Endothelial cell of umbilical vein (primary cell): ENCODE measurements at regions not wholly inside any gene's neighbourhood (a gene's known extent, or its start where the extent isn't known, plus 50 kb on each side); places are given as distances from the start of the nearest gene placed in this dataset.

ENCODE experiments used
- CTCF ChIP-seq, 2 donors: IDR thresholded peaks; 1 replicate in 1 of 2; 2 replicates in 1 of 2; pipeline ENCODE4 v1.5.1; 2011; ENCODE audit warnings: low read length in 2 of 2, mild to moderate bottlenecking in 2 of 2, moderate library complexity in 2 of 2, control low read depth in 1 of 2, inconsistent platforms in 1 of 2, low read depth in 1 of 2; ENCODE audit not compliant: insufficient read depth in 1 of 2; ENCODE audit errors: extremely low read depth in 1 of 2
- EZH2 ChIP-seq: IDR thresholded peaks from 2 replicates; pipeline ENCODE4 v1.6.1; 2012; ENCODE audit warnings: borderline replicate concordance, low read depth, mild to moderate bottlenecking, moderate library complexity, low read length, inconsistent platforms; ENCODE audit not compliant: severe bottlenecking
- FOS ChIP-seq: IDR thresholded peaks from 2 replicates; pipeline ENCODE4 v1.6.1; 2011; ENCODE audit warnings: mild to moderate bottlenecking, low read length, moderate library complexity, borderline replicate concordance; ENCODE audit not compliant: insufficient read depth
- MAX ChIP-seq: IDR thresholded peaks from 2 replicates; pipeline ENCODE4 v1.6.1; 2011; ENCODE audit not compliant: insufficient read depth, insufficient read length
- MYC ChIP-seq: IDR thresholded peaks from one replicate; pipeline ENCODE4 v1.6.1; 2011; ENCODE audit warnings: mild to moderate bottlenecking, low read depth, low read length
- POLR2A ChIP-seq: IDR thresholded peaks from 2 replicates; pipeline ENCODE4 v1.6.1; 2012; ENCODE audit warnings: low read depth, mild to moderate bottlenecking, control low read depth, low read length
- POLR2AphosphoS5 ChIP-seq: IDR thresholded peaks from 2 replicates; pipeline ENCODE4 v1.6.1; 2012; ENCODE audit warnings: low read depth, mild to moderate bottlenecking, control low read depth, low read length, moderate library complexity; ENCODE audit not compliant: insufficient read depth

- TF ChIP-seq EZH2, result no peak
- no peak for TF ChIP-seq CTCF (IDR thresholded peaks at IDR 0.05; ENCODE audit: extremely low read depth in 1 of 2, insufficient read depth in 1 of 2, low read depth in 1 of 2, low read length in 2 of 2)
- TF ChIP-seq MYC, result no peak
- TF ChIP-seq MAX, result no peak
- no peak for TF ChIP-seq POLR2A
- TF ChIP-seq FOS, result no peak
- no peak for TF ChIP-seq POLR2AphosphoS5
Measured at GRCh38 chr9:135320943-135321342, 158.6 kb upstream of the PPP1R26 start.
